ENCODE measurements at regions not wholly inside any gene's neighbourhood (a gene's known extent, or its start where the extent isn't known, plus 50 kb on each side); places are given as distances from the start of the nearest gene placed in this dataset.
A peak's percentile ranks its signal among the peaks of the same experiment; 100 is the strongest.

DNA sequence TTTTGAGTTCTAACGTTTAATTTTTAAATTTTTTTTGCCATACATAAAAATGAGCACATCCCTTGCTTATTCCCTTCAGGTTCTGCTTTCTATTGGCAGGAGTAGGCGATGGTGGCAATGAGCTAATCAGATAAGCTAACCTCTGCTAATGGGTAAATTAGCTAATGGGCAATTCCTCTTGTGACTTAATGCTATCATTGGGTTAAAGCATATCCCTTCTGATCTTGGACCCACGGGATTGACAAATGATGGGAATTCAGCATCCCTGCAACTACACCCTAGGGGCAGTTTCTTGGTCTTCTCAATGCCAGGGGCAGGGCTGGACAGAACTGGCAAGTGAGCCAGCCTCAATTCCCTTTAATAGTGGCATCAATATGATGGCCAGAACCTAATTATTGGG, 70.2 kb upstream of the IL12B start:
- Mint-ChIP-seq H3K9me3 (peaks cover 0 to 5% (median 0%) of the 10 kb centered on the region in 11 donors), H3K27ac (no peak overlapping the region), H3K4me1 (peaks cover 0 to 4% (median 0%) of the 10 kb centered on the region in 7 donors), H3K4me3 (no peak overlapping the region), H3K36me3 (peaks cover 0 to 8% (median 0%) of the 10 kb centered on the region in 5 donors), H3K27me3 (peaks cover 0 to 62% (median 5%) of the 10 kb centered on the region in 5 donors)
- DNase-seq (no peak), ATAC-seq (no peak)
- ChIA-PET POLR2A (no interaction called here), CTCF (no interaction called here)
- no peaks in the 10 kb centered on the region for H3K36me3 ChIP-seq (ENCODE audit: control insufficient read depth in 2 of 3, insufficient read depth in 3 of 3, low read length in 3 of 3)
- no peaks in the 10 kb centered on the region for H3K9me3 ChIP-seq (ENCODE audit: control insufficient read depth in 2 of 3, low read length in 3 of 3)
- H3K4me1 ChIP-seq (ENCODE audit: control insufficient read depth in 2 of 2, insufficient read depth in 2 of 2, low read length in 2 of 2), result no peaks in the 10 kb centered on the region
- no peak overlapping the region for H3K4me3 ChIP-seq (ENCODE audit: low read length)
- intact Hi-C loops (cut with micrococcal nuclease), result no loop called here
- no peak overlapping the region for H3K27ac ChIP-seq (ENCODE audit: low read depth, low read length)
- H3K27me3 ChIP-seq (ENCODE audit: control insufficient read depth in 2 of 2, insufficient read depth in 2 of 2, low read length in 2 of 2), result no peaks in the 10 kb centered on the region

DNA sequence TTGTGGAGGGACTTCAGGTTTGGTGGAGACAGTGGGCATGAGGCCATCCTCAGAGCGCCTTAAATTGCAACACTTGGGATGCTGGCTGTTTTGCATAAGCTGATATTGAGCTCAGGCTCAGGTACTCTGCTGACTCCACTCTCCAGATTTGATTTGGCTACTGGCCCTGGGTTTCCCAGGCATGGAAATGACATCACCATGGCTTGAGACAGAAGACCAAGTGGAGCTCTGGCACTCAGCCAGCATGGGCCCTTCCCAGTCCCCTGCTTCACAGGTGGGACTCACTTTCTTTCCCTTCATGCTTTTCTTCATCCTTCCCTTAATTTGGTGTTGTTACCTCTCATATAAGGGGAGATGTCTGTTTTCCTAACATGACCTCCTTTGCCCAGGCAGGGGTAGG, 72.0 kb upstream of the IL12B start:
- Histone ChIP-seq H3K27ac (ENCODE audit: low read depth, low read length) (no peak overlapping the region), H3K36me3 (ENCODE audit: control insufficient read depth in 2 of 3, insufficient read depth in 3 of 3, low read length in 3 of 3) (no peaks in the 10 kb centered on the region), H3K9me3 (ENCODE audit: control insufficient read depth in 2 of 3, low read length in 3 of 3) (no peaks in the 10 kb centered on the region), H3K27me3 (ENCODE audit: control insufficient read depth in 2 of 2, insufficient read depth in 2 of 2, low read length in 2 of 2) (no peaks in the 10 kb centered on the region), H3K4me3 (ENCODE audit: low read length) (no peak overlapping the region), H3K4me1 (ENCODE audit: control insufficient read depth in 2 of 2, insufficient read depth in 2 of 2, low read length in 2 of 2) (no peaks in the 10 kb centered on the region)
- Mint-ChIP-seq H3K9me3 (peaks cover 0 to 8% (median 0%) of the 10 kb centered on the region in 11 donors), H3K27me3 (peaks cover 0 to 66% (median 5%) of the 10 kb centered on the region in 5 donors), H3K36me3 (peaks cover 0 to 13% (median 4%) of the 10 kb centered on the region in 5 donors), H3K27ac (no peak overlapping the region), H3K4me1 (peaks cover 0 to 4% (median 0%) of the 10 kb centered on the region in 7 donors), H3K4me3 (no peak overlapping the region)
- DNase-seq (no peak), ATAC-seq (no peak)
- ChIA-PET CTCF (interaction anchor here (0.8 kb wide), 1 partner anchor 174 kb away, joined by 3 read pairs; no protein-coding TSS in a partner anchor), POLR2A (no interaction called here)
- intact Hi-C loops (cut with micrococcal nuclease), result no loop called here

DNA sequence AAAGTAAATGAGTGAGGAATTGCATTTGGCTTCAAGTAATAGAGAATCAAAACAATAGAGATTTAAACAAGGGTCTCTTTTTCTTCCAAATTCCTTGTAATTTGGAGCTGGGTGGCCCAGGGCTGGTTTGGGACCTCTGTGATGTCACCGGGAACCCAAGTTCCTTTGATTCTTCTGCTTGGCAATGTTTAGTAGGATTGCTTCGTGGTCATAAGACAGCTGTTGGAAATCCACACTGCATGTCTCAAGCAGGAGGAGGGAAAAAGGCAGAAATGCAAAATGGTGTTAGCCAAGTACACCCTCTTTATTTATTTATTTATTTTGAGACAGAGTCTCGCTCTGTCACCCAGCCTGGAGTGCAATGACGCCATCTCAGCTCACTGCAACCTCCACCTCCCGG, 72.6 kb upstream of the IL12B start:
- H3K27ac Mint-ChIP-seq, result no peak overlapping the region
- ChIA-PET CTCF (no interaction called here), POLR2A (no interaction called here)
- DNase-seq (no peak), ATAC-seq (no peak)
- Histone ChIP-seq H3K4me1 (ENCODE audit: control insufficient read depth in 2 of 2, insufficient read depth in 2 of 2, low read length in 2 of 2) (no peaks in the 10 kb centered on the region), H3K9me3 (ENCODE audit: control insufficient read depth in 2 of 3, low read length in 3 of 3) (no peaks in the 10 kb centered on the region), H3K27ac (ENCODE audit: low read depth, low read length) (no peak overlapping the region), H3K36me3 (ENCODE audit: control insufficient read depth in 2 of 3, insufficient read depth in 3 of 3, low read length in 3 of 3) (no peaks in the 10 kb centered on the region), H3K27me3 (ENCODE audit: control insufficient read depth in 2 of 2, insufficient read depth in 2 of 2, low read length in 2 of 2) (no peaks in the 10 kb centered on the region), H3K4me3 (ENCODE audit: low read length) (no peak overlapping the region)
- peaks cover 0 to 68% (median 5%) of the 10 kb centered on the region in 5 donors for H3K27me3 Mint-ChIP-seq
- peaks cover 0 to 4% (median 0%) of the 10 kb centered on the region in 7 donors for H3K4me1 Mint-ChIP-seq
- intact Hi-C loops (cut with micrococcal nuclease), result no loop called here
- H3K36me3 Mint-ChIP-seq, result peaks cover 0 to 15% (median 4%) of the 10 kb centered on the region in 5 donors
- peaks cover 0 to 8% (median 0%) of the 10 kb centered on the region in 11 donors for H3K9me3 Mint-ChIP-seq
- no peak overlapping the region for H3K4me3 Mint-ChIP-seq

DNA sequence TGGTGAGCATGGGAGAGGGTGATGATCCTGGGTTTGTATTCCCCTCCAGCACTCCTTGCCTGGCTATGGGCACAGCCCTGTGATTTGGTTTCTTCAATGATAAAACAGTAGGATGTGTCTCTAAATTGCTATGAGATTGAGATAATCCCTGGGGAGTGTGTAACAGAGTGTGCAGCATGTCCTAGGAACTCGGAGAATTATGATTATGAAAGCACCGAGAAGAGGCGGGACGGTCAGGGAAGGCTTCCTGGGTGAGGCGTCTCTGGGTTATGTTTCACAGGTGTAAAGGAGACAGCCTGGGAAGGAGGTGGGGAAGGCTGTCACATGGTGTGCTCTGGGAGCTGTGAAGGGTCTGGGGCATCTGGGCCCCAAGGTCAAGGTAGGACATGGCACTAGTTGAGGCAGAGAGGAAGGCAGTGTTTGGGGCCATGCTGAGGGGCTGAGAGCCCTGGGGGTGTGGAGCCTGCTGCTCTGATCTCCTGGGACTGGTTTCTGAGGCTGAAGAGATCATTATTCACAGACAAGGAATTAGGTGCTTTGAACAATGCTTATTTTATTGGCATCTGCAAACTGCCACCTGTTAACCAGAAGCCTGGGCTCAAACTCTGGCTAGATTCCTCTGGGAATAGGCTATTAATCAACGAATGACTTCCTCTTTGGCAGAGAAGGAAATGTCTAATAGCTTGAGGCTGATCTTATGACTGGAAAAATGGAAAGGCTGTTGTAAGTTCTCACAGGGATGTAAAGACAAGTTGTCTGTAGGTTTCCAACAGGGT, 73.8 kb upstream of the IL12B start:
- CTCF ChIA-PET, result no interaction called here
- no peaks in the 10 kb centered on the region for H3K4me1 ChIP-seq (ENCODE audit: control insufficient read depth in 2 of 2, insufficient read depth in 2 of 2, low read length in 2 of 2)
- no peak overlapping the region for H3K4me3 ChIP-seq (ENCODE audit: low read length)
- Mint-ChIP-seq H3K9me3 (peaks cover 0 to 12% (median 0%) of the 10 kb centered on the region in 11 donors), H3K27me3 (peaks cover 0 to 70% (median 5%) of the 10 kb centered on the region in 5 donors), H3K4me3 (peak overlapping the region in 1 of 10 donors; percentile 14), H3K4me1 (peaks cover 0 to 16% (median 4%) of the 10 kb centered on the region in 7 donors), H3K36me3 (peaks cover 0 to 26% (median 4%) of the 10 kb centered on the region in 5 donors), H3K27ac (no peak overlapping the region)
- H3K27ac ChIP-seq (ENCODE audit: low read depth, low read length), result no peak overlapping the region
- POLR2A ChIA-PET, result no interaction called here
- DNase-seq (no peak), ATAC-seq (no peak)
- intact Hi-C loops (cut with micrococcal nuclease), result no loop called here
- H3K9me3 ChIP-seq (ENCODE audit: control insufficient read depth in 2 of 3, low read length in 3 of 3), result no peaks in the 10 kb centered on the region
- H3K36me3 ChIP-seq (ENCODE audit: control insufficient read depth in 2 of 3, insufficient read depth in 3 of 3, low read length in 3 of 3), result no peaks in the 10 kb centered on the region
- no peaks in the 10 kb centered on the region for H3K27me3 ChIP-seq (ENCODE audit: control insufficient read depth in 2 of 2, insufficient read depth in 2 of 2, low read length in 2 of 2)

DNA sequence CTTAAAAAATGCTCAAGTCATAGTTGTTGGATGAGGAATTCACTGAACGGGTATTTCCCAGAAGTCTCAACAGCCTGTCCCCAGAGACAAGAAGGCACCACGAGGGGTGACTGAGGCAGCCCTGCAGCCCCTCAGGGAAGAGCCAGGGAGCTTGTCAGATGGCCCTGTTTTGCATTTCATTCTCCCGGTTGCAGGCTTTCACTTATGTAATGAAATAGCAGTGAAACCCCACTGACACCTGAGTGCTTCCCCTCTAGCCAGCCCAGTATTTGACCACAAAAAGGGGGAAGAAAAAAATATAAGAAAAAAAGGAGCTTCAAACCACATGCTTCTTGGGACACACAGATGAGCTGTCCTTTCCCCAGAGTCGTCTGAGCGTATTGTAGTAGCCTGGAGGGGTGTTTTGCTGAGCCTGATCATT, 75.3 kb upstream of the IL12B start:
- ChIA-PET CTCF (no interaction called here), POLR2A (no interaction called here)
- no peak overlapping the region for H3K4me3 ChIP-seq (ENCODE audit: low read length)
- peaks cover 6 to 26% (median 13%) of the 10 kb centered on the region in 7 donors for H3K4me1 Mint-ChIP-seq
- no peaks in the 10 kb centered on the region for H3K27me3 ChIP-seq (ENCODE audit: control insufficient read depth in 2 of 2, insufficient read depth in 2 of 2, low read length in 2 of 2)
- H3K9me3 Mint-ChIP-seq, result peaks cover 0 to 16% (median 0%) of the 10 kb centered on the region in 11 donors
- peaks cover 5 to 13% of the 10 kb centered on the region in 2 donors for H3K4me1 ChIP-seq (ENCODE audit: control insufficient read depth in 2 of 2, insufficient read depth in 2 of 2, low read length in 2 of 2)
- no peak for DNase-seq
- H3K36me3 ChIP-seq (ENCODE audit: control insufficient read depth in 2 of 3, insufficient read depth in 3 of 3, low read length in 3 of 3), result no peaks in the 10 kb centered on the region
- intact Hi-C loops (cut with micrococcal nuclease), result no loop called here
- H3K27ac ChIP-seq (ENCODE audit: low read depth, low read length), result no peak overlapping the region
- peak; percentile 22 for ATAC-seq
- peaks cover 0 to 34% (median 4%) of the 10 kb centered on the region in 5 donors for H3K36me3 Mint-ChIP-seq
- no peaks in the 10 kb centered on the region for H3K9me3 ChIP-seq (ENCODE audit: control insufficient read depth in 2 of 3, low read length in 3 of 3)
- H3K4me3 Mint-ChIP-seq, result no peak overlapping the region
- H3K27ac Mint-ChIP-seq, result no peak overlapping the region
- peaks cover 0 to 67% (median 5%) of the 10 kb centered on the region in 5 donors for H3K27me3 Mint-ChIP-seq

DNA sequence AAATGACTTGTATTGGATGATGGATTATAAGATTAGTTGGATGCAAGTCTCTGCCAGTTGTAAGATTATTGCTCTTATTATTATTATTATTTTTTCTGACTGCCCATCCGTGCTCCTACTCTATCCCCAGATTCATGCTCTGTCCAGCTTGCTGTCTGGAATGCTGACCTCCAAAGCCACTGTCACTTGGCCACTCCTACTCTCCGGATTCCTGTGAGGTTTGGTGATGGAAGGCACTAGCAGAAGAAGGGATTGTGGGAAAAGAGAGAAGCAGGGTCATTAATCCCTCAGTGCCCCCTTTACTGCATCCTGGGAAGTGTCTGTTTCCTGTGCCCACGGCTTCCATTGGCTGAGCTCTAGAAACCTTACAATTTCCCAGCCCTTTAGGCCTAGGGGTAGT, 76.3 kb upstream of the IL12B start:
- no peak for ATAC-seq
- Histone ChIP-seq H3K27ac (ENCODE audit: low read depth, low read length) (no peak overlapping the region), H3K27me3 (ENCODE audit: control insufficient read depth in 2 of 2, insufficient read depth in 2 of 2, low read length in 2 of 2) (no peaks in the 10 kb centered on the region), H3K4me1 (ENCODE audit: control insufficient read depth in 2 of 2, insufficient read depth in 2 of 2, low read length in 2 of 2) (peaks cover 14 to 23% of the 10 kb centered on the region in 2 donors), H3K36me3 (ENCODE audit: control insufficient read depth in 2 of 3, insufficient read depth in 3 of 3, low read length in 3 of 3) (no peaks in the 10 kb centered on the region), H3K9me3 (ENCODE audit: control insufficient read depth in 2 of 3, low read length in 3 of 3) (no peaks in the 10 kb centered on the region), H3K4me3 (ENCODE audit: low read length) (no peak overlapping the region)
- intact Hi-C loops (cut with micrococcal nuclease), result no loop called here
- peaks cover 0 to 42% (median 4%) of the 10 kb centered on the region in 5 donors for H3K36me3 Mint-ChIP-seq
- H3K9me3 Mint-ChIP-seq, result peaks cover 0 to 16% (median 0%) of the 10 kb centered on the region in 11 donors
- no peak overlapping the region for H3K4me3 Mint-ChIP-seq
- no peak for DNase-seq
- peaks cover 0 to 63% (median 5%) of the 10 kb centered on the region in 5 donors for H3K27me3 Mint-ChIP-seq
- H3K4me1 Mint-ChIP-seq, result peaks cover 11 to 35% (median 23%) of the 10 kb centered on the region in 7 donors
- POLR2A ChIA-PET, result no interaction called here
- H3K27ac Mint-ChIP-seq, result peak overlapping the region in 1 of 9 donors; percentile 21
- CTCF ChIA-PET, result no interaction called here
